ENCODE measurements at regions not wholly inside any gene's neighbourhood (a gene's known extent, or its start where the extent isn't known, plus 50 kb on each side); places are given as distances from the start of the nearest gene placed in this dataset.

DNA sequence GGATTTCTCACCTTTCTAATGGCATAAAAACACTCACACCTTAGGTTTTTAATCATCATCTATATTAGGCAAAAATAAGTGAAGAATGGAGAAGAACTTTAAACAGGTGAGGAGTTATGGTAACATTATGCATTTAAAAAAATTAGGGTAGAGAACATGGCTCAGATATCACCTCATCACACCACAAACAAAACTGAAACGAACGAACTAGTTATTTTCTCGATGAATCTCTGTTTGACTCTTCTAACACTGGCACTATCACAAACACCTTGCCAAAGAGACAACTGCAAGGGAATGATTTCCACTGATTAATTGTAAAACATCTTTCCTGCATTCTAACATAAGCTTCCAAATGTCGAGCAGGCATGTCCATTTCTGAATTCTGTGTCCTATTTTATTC lies 286.1 kb upstream of the GJE1 start:
- WGBS, 2 experiments (ENCODE audit: insufficient coverage in 1 of 2, insufficient read length in 1 of 2): 93 to 98% methylated on average over 4 of the region's 4 CpGs
- Mint-ChIP-seq H3K27me3 (ENCODE audit: insufficient read depth) (no peaks in the 10 kb centered on the region), H3K27ac (no peak overlapping the region)

DNA sequence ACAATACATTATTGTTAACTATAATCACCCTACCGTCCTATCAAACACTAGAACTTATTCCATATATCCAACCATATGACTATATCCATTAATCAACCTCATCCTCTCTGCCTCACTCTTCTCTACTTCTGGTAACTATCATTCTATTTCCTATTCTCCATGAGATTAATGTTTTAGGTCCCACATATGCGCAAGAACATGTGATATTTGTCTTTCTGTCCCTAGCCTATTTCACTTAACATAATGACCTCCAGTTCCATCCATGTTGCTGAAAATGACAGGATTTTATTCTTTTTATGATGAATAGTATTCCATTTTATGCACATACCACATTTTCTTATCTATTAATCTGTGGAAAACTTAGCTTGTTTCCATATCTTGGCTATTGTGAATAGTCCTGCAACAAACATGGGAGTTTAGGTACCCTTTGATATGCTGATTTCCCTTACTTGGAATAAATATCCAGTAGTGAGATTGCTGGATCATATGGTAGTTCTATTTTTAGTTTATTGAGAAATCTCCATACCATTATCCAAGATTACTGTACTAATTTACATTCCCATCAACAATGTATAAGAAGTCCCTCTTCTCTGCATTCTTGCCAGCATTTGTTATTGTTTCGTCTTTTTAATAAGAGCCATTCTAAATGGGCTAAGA lies 289.4 kb upstream of the GJE1 start:
- DNase-seq: no peak
- no peak overlapping the region for H3K9ac ChIP-seq (ENCODE audit: extremely low read depth, low read length, poor library complexity, severe bottlenecking)
- no peaks in the 10 kb centered on the region for H3K36me3 ChIP-seq (ENCODE audit: control insufficient read depth, insufficient read depth, low read length)
- Mint-ChIP-seq H3K27me3 (ENCODE audit: insufficient read depth) (no peaks in the 10 kb centered on the region), H3K4me3 (no peak overlapping the region), H3K27ac (no peak overlapping the region), H3K4me1 (peaks cover 13% of the 10 kb centered on the region), H3K36me3 (ENCODE audit: low read depth) (no peaks in the 10 kb centered on the region), H3K9me3 (no peaks in the 10 kb centered on the region)
- no peaks in the 10 kb centered on the region for H3K27me3 ChIP-seq (ENCODE audit: control insufficient read depth, insufficient read depth, low read length, poor library complexity, severe bottlenecking)
- no peak overlapping the region for H3K27ac ChIP-seq (ENCODE audit: low read depth, low read length)
- no peaks in the 10 kb centered on the region for H3K4me1 ChIP-seq (ENCODE audit: control insufficient read depth, insufficient read depth, low read length)
- no peak overlapping the region for H3K4me3 ChIP-seq (ENCODE audit: low read length)
- no peaks in the 10 kb centered on the region for H3K9me3 ChIP-seq (ENCODE audit: control insufficient read depth, low read length)
- TF ChIP-seq, protein P1, sequence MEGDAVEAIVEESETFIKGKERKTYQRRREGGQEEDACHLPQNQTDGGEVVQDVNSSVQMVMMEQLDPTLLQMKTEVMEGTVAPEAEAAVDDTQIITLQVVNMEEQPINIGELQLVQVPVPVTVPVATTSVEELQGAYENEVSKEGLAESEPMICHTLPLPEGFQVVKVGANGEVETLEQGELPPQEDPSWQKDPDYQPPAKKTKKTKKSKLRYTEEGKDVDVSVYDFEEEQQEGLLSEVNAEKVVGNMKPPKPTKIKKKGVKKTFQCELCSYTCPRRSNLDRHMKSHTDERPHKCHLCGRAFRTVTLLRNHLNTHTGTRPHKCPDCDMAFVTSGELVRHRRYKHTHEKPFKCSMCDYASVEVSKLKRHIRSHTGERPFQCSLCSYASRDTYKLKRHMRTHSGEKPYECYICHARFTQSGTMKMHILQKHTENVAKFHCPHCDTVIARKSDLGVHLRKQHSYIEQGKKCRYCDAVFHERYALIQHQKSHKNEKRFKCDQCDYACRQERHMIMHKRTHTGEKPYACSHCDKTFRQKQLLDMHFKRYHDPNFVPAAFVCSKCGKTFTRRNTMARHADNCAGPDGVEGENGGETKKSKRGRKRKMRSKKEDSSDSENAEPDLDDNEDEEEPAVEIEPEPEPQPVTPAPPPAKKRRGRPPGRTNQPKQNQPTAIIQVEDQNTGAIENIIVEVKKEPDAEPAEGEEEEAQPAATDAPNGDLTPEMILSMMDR (conservative IDR thresholded peaks at IDR 0.05): no peak
- WGBS, 2 experiments (ENCODE audit: insufficient coverage in 1 of 2, insufficient read length in 1 of 2): 95 to 100% methylated on average over 1 to 3 of the region's 3 CpGs

More for the DNA sequence above, 286.1 kb upstream of the GJE1 start:
- Histone ChIP-seq H3K27me3 (ENCODE audit: control insufficient read depth, insufficient read depth, low read length, poor library complexity, severe bottlenecking) (no peaks in the 10 kb centered on the region), H3K9ac (ENCODE audit: extremely low read depth, low read length, poor library complexity, severe bottlenecking) (no peak overlapping the region), H3K27ac (ENCODE audit: low read depth, low read length) (no peak overlapping the region), H3K36me3 (ENCODE audit: control insufficient read depth, insufficient read depth, low read length) (no peaks in the 10 kb centered on the region), H3K9me3 (ENCODE audit: control insufficient read depth, low read length) (no peaks in the 10 kb centered on the region), H3K4me3 (ENCODE audit: low read length) (no peak overlapping the region), H3K4me1 (ENCODE audit: control insufficient read depth, insufficient read depth, low read length) (no peaks in the 10 kb centered on the region)
- TF ChIP-seq, protein P1 (conservative IDR thresholded peaks at IDR 0.05): no peak
- H3K4me3 Mint-ChIP-seq: no peak overlapping the region
- DNase-seq: no peak
- no peaks in the 10 kb centered on the region for H3K36me3 Mint-ChIP-seq (ENCODE audit: low read depth)
- H3K4me1 Mint-ChIP-seq: peaks cover 13% of the 10 kb centered on the region
- no peaks in the 10 kb centered on the region for H3K9me3 Mint-ChIP-seq

DNA sequence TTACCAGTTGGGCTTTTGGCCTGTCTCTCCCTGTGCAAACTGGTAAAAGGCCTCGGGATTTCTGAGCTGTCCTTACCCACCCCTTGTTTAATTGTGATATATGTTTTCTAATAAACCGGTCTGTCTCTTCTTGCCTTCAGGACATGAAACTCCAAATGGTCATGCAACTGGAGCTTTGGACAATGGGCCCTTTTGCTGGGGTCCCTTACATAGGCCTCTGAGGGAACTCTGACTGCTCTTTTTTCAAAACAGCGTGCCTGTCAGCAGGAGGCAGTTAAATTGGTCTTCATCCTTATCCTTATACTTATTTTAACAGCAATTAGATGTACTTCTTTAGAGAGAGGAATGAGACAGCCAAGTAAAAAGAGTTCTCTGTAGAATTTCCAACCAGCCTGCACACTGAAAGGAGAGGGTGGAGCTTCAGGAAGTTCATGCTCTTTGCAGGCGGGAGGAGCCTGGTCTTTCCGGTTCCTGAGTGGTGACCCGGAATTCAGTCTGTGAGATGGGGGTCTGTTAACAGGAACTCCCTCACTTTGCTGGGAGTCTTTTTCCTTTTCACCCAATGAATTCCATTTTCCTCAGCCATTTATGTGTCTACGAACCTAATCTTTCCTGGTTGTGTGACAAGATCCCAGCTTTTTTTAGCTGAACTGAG lies 299.6 kb upstream of the GJE1 start:
- peaks cover 14% of the 10 kb centered on the region for H3K9me3 ChIP-seq (ENCODE audit: control insufficient read depth, low read length)
- Mint-ChIP-seq H3K9me3 (peaks cover 2% of the 10 kb centered on the region), H3K27me3 (ENCODE audit: insufficient read depth) (no peaks in the 10 kb centered on the region), H3K4me3 (no peak overlapping the region), H3K27ac (no peak overlapping the region), H3K4me1 (peaks cover 23% of the 10 kb centered on the region), H3K36me3 (ENCODE audit: low read depth) (no peaks in the 10 kb centered on the region)
- no peak for DNase-seq
- no peaks in the 10 kb centered on the region for H3K27me3 ChIP-seq (ENCODE audit: control insufficient read depth, insufficient read depth, low read length, poor library complexity, severe bottlenecking)
- no peak overlapping the region for H3K9ac ChIP-seq (ENCODE audit: extremely low read depth, low read length, poor library complexity, severe bottlenecking)
- no peaks in the 10 kb centered on the region for H3K36me3 ChIP-seq (ENCODE audit: control insufficient read depth, insufficient read depth, low read length)
- H3K4me3 ChIP-seq (ENCODE audit: low read length): no peak overlapping the region
- TF ChIP-seq, protein P1 (conservative IDR thresholded peaks at IDR 0.05): no peak
- 93 to 100% methylated on average over 2 to 7 of the region's 7 CpGs for WGBS, 2 experiments (ENCODE audit: insufficient coverage in 1 of 2, insufficient read length in 1 of 2)
- H3K27ac ChIP-seq (ENCODE audit: low read depth, low read length): no peak overlapping the region
- H3K4me1 ChIP-seq (ENCODE audit: control insufficient read depth, insufficient read depth, low read length): peaks cover 3% of the 10 kb centered on the region

Data from endodermal cell (in vitro differentiated cells).